GM12872 (cell line): ENCODE measurements at regions not wholly inside any gene's neighbourhood (a gene's known extent, or its start where the extent isn't known, plus 50 kb on each side); places are given as distances from the start of the nearest gene placed in this dataset.

ENCODE experiments used
- TF ChIP-seq, protein P1 (sequence below): IDR thresholded peaks from 3 replicates; pipeline ENCODE4 v1.5.1; 2011; ENCODE audit warnings: low read depth, mild to moderate bottlenecking, low read length, moderate library complexity; ENCODE audit not compliant: insufficient read depth

GRCh38 chr9:108743416-108743815 lies 112.4 kb downstream of the ACTL7B start:
- TF ChIP-seq, protein P1, sequence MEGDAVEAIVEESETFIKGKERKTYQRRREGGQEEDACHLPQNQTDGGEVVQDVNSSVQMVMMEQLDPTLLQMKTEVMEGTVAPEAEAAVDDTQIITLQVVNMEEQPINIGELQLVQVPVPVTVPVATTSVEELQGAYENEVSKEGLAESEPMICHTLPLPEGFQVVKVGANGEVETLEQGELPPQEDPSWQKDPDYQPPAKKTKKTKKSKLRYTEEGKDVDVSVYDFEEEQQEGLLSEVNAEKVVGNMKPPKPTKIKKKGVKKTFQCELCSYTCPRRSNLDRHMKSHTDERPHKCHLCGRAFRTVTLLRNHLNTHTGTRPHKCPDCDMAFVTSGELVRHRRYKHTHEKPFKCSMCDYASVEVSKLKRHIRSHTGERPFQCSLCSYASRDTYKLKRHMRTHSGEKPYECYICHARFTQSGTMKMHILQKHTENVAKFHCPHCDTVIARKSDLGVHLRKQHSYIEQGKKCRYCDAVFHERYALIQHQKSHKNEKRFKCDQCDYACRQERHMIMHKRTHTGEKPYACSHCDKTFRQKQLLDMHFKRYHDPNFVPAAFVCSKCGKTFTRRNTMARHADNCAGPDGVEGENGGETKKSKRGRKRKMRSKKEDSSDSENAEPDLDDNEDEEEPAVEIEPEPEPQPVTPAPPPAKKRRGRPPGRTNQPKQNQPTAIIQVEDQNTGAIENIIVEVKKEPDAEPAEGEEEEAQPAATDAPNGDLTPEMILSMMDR = no peak

- TF ChIP-seq, protein P1 = no peak
Observed at GRCh38 chr9:108742191-108742590, 113.6 kb downstream of the ACTL7B start.

GRCh38 chr9:108727580-108728111 lies 128.1 kb downstream of the ACTL7B start:
- TF ChIP-seq, protein P1 = no peak

- TF ChIP-seq, protein P1 = no peak
Observed at GRCh38 chr9:108724652-108725051, 131.1 kb downstream of the ACTL7B start.

DNA sequence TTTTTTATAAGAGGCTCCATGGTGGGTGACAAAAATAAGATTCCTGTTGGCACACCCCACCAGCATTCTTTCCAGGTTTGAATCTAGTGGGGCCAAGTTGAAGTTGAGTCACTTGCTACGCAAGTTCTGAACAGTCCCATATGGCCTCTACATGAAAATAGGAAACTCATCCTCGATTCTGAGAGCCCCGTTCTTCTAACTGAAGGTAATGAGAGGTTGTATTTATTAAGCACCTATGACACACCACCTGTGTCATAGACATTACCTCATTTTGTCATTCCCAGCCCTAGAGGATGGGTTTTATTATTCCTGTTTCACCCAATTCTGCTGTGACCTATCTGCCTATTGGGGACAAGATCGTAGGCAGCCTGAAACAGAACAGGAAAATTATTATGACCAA lies 131.7 kb downstream of the ACTL7B start:
- TF ChIP-seq, protein P1 = no peak

DNA sequence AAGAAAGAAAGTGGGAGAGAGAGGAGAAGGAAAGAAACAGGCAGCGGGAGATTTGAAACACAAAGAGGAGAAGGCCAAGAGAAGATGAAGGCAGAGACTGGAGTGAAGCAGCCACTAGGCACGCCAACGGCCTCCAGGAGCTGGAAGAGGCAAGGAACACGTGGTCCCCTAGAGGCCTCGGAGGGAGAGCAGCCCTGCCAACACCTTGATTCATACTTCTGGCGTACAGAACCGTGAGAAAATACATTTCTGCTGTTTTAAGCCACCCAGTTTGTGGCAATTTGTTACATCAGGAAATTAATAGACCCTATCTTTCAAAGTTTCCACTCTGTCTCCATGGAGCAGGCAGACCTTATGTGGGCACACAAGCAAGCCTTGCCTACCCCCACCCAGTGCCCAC lies 133.4 kb downstream of the ACTL7B start:
- TF ChIP-seq, protein P1 = no peak

DNA sequence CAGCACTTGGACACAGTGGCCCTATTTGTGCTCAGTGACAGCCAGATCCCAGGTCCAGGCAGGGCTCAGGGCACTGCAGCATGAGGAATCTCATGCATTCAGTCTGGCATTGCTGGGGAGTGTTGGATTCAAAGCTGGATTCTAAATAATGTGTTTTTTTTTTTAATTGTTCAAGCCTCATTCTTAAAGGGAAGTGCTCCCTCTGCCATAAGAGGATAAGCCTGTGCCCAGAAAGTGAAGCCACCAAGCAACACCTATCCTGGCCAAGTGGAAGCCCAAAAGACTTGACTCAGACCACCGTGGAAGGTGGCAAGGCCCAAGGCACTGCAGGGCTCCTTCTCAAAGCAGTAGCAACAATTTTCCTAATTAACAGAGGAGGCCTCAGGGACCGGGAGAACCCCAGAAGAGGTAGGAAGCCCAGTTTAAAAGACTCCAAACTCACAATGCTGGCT lies 135.6 kb downstream of the ACTL7B start:
- TF ChIP-seq, protein P1 = no peak
